Fibroblast of the aortic adventitia (primary cell): ENCODE measurements at regions not wholly inside any gene's neighbourhood (a gene's known extent, or its start where the extent isn't known, plus 50 kb on each side); places are given as distances from the start of the nearest gene placed in this dataset.

Experiments used
- DNase-seq: peaks from one replicate; pipeline ENCODE4 v3.0.0-alpha.2; 2010; ENCODE audit warnings: low read depth
- H3K4me3 ChIP-seq: 2 replicates; pipeline ENCODE4 v1.5.1; 2011; ENCODE audit warnings: low read depth, mild to moderate bottlenecking, control low read depth, low read length, moderate library complexity
- CTCF ChIP-seq: IDR thresholded peaks from 2 replicates; pipeline ENCODE4 v1.5.1; 2011; ENCODE audit warnings: mild to moderate bottlenecking, low read length, control low read depth, inconsistent platforms; ENCODE audit not compliant: insufficient read depth

GRCh38 chr2:213221957-213222356, 62.3 kb upstream of the SPAG16 start:
- no peak for TF ChIP-seq CTCF
- no peak overlapping the region for H3K4me3 ChIP-seq
- peak; percentile 57 for DNase-seq

DNA sequence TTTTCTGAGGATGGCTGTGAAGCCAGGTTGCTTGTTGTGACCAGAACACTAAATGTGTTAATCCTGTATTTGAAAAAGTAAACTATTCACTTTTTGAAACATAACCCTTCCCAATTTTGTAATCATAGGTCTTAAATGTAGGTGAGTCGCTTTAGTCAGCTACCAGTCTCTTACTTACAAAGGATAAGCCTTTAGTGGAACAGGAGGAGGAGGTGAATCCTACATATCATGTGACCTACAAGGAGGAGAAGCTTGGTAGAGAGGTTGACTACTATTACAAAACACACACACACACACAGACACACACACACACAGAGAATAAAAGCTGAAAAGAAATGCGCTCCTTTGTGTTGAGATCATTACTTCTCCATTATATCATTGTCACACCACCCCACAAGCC, 59.9 kb upstream of the SPAG16 start:
- no peak overlapping the region for H3K4me3 ChIP-seq
- DNase-seq, result no peak
- TF ChIP-seq CTCF, result no peak

DNA sequence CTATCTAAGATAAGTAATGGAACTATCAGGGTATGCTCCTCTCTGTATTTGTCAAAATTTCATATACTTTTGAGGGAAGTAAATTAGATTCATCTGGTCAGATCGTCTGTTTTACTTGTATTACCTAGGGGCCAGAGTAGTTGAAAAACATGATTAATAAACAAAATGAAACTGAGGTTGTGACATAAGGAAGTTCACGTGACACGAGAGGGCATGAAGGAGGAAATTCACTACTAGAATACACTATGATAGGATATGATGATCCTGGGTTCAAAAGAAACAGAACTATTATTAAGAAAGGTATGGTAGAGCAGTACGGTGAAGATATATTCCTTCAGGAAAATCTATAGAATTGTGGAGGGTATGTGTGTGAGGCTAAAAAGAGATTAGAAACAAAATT, 58.4 kb upstream of the SPAG16 start:
- no peak for TF ChIP-seq CTCF
- no peak overlapping the region for H3K4me3 ChIP-seq
- no peak for DNase-seq

DNA sequence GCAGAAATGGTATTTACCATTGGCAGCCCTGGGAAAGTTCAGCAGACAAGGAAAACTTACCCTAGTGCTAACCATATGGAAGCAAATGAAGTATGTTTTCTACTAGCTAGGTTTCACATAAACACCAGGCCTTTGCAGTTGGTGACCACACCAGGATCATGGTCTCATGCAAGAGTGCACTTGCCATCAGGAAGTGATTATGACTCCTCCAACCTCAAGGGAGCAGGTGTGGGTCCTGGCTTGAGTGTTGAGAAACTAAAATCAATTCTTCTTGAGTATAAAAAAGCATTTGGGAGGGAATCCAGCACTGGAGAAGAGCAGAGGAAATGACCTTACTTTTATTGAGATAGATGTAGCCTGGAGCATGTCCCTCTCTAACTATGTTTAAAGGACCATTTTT, 56.8 kb upstream of the SPAG16 start:
- no peak for DNase-seq
- no peak for TF ChIP-seq CTCF
- no peak overlapping the region for H3K4me3 ChIP-seq

GRCh38 chr2:213228638-213229037, 55.6 kb upstream of the SPAG16 start:
- H3K4me3 ChIP-seq, result no peak overlapping the region
- DNase-seq, result no peak
- no peak for TF ChIP-seq CTCF

DNA sequence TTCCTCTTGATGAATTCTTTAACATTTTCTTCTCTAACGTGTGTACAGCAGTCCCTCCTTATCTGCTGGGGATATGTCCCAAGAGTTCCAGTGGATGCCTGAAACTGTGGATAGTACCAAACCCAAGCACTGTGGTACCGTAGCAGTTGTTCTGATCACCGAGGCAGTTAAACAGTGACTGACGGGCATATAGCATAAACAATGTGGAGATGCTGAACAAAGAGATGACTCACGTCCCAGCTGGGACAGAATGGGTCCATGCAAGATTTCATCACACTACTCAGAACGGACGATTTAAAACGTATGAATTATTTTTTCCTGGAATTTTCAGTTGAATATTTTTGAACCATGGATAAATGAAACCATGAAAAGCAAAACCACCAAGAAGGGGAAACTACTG, 54.5 kb upstream of the SPAG16 start:
- peak; percentile 35 for DNase-seq
- no peak overlapping the region for H3K4me3 ChIP-seq
- TF ChIP-seq CTCF, result no peak

DNA sequence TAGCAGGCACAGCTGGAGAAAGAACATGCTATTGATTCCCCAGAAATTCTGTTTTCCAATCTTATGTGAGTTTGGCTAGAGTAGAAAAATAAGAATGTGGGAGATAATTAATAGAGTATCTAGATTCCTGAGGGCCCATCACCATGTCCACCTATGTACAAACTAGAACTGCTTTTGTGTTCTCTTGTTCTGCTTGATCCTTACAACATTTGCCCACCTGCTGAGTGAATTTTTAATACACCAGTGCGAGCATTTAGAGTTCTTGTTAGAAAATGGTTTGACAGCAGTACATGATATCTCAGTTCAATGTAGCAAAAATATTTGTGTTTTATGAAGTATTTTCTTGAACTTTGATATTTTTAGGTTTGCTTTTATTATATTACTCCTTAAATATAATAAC, 52.3 kb upstream of the SPAG16 start:
- no peak overlapping the region for H3K4me3 ChIP-seq
- TF ChIP-seq CTCF, result no peak
- DNase-seq, result no peak
